K562 (cell line): ENCODE measurements at regions not wholly inside any gene's neighbourhood (a gene's known extent, or its start where the extent isn't known, plus 50 kb on each side); places are given as distances from the start of the nearest gene placed in this dataset.

ENCODE experiments used
- ATAC-seq: fragments of 200-7000 bp; cut with Tn5 transposase; 3 replicates; pipeline ENCODE4 v1.9.1; 2020; ENCODE audit warnings: moderate library complexity
- BruUV-seq: library from RNA; stranded (reverse); fragments of 400-500 nt; replicated peaks from 2 replicates; lab custom pipeline; 2021; lab: Mats Ljungman, UMichigan
- CTCF ChIA-PET: fragments of 300-600 bp; formaldehyde crosslinking; extraction: SDS; loops from one replicate; lab custom pipeline; 2021; ENCODE audit warnings: low intra/inter-chr PET ratio; lab: Yijun Ruan, JAX
- POLR2A ChIA-PET: fragments of 300-600, 350-650 bp; sonication (Branson Sonifier 250); formaldehyde crosslinking; extraction: SDS; loops from one replicate; lab custom pipeline; 2021; ENCODE audit warnings: antibody characterized with exemption, inconsistent platforms; lab: Yijun Ruan, JAX
- DNase-seq, 4 experiments: peaks; one replicate each; pipeline versions ENCODE4 v3.0.0 to v3.0.0-alpha.2; 2011 to 2018; ENCODE audit warnings: low spot score in 3 of 4, mixed read lengths in 3 of 4; ENCODE audit errors: extremely low read depth in 1 of 4
- FAIRE-seq: peaks from 2 replicates; lab custom pipeline; 2011; peaks lifted over from hg19 to GRCh38; lab: Jason Lieb, UNC
- H2AFZ ChIP-seq: 2 replicates; pipeline ENCODE4 v1.6.0; 2011; ENCODE audit warnings: low read depth, low read length, control low read depth, inconsistent platforms
- H3K27ac ChIP-seq: fragments of 200-600 bp; 3 replicates; pipeline ENCODE4 v1.8.0; 2011; ENCODE audit warnings: low read depth, mild to moderate bottlenecking, control low read depth, inconsistent platforms, low read length, moderate library complexity, mixed read lengths; ENCODE audit errors: extremely low read depth
- H3K27me3 ChIP-seq, 2 experiments: fragments of 300-600 bp in 1 of 2; 2 replicates in 1 of 2; 3 replicates in 1 of 2; pipeline versions ENCODE4 v1.6.0 to v1.8.0; 2011; ENCODE audit warnings: inconsistent platforms in 2 of 2, low read length in 2 of 2, mild to moderate bottlenecking in 1 of 2, mixed read lengths in 1 of 2, moderate library complexity in 1 of 2; ENCODE audit not compliant: control insufficient read depth in 2 of 2, insufficient read depth in 2 of 2
- H3K36me3 ChIP-seq: fragments of 300-600 bp; 3 replicates; pipeline ENCODE4 v1.8.0; 2011; ENCODE audit warnings: mild to moderate bottlenecking, low read length, inconsistent platforms; ENCODE audit not compliant: control insufficient read depth, insufficient read depth
- H3K4me1 ChIP-seq, 2 experiments: fragments of 200-600 bp in 1 of 2; replicated peaks in 1 of 2; 2 replicates in 1 of 2; 3 replicates in 1 of 2; pipeline versions ENCODE4 v1.5.1 to v1.8.0; 2011; ENCODE audit warnings: inconsistent platforms in 2 of 2, low read length in 2 of 2, mild to moderate bottlenecking in 1 of 2, mixed read lengths in 1 of 2, moderate library complexity in 1 of 2; ENCODE audit not compliant: control insufficient read depth in 2 of 2, insufficient read depth in 2 of 2
- H3K4me2 ChIP-seq: 2 replicates; pipeline ENCODE4 v1.6.1; 2011; ENCODE audit warnings: low read length, control low read depth, inconsistent platforms, mixed read lengths; ENCODE audit not compliant: insufficient read depth
- H3K4me3 ChIP-seq: fragments of 200-600 bp; sonication (generic), shearing (Covaris generic); 2 replicates; pipeline ENCODE4 v1.5.1; 2016; ENCODE audit warnings: control low read depth, inconsistent platforms
- H3K79me2 ChIP-seq: fragments of 200-600 bp; 3 replicates; pipeline ENCODE4 v1.8.0; 2011; ENCODE audit warnings: low read length, inconsistent platforms; ENCODE audit not compliant: control insufficient read depth, insufficient read depth
- H3K9ac ChIP-seq, 2 experiments: 2 replicates each; pipeline versions ENCODE4 v1.6.0 to v1.6.1; 2011; ENCODE audit warnings: low read depth in 2 of 2, low read length in 2 of 2, control low read depth in 1 of 2, inconsistent platforms in 1 of 2, mild to moderate bottlenecking in 1 of 2, mixed read lengths in 1 of 2; ENCODE audit not compliant: insufficient read depth in 1 of 2
- H3K9me1 ChIP-seq: one replicate; pipeline ENCODE4 v1.6.0; 2011; ENCODE audit warnings: inconsistent platforms, mild to moderate bottlenecking, low read length, moderate library complexity; ENCODE audit not compliant: control insufficient read depth, insufficient read depth
- H3K9me3 ChIP-seq: replicated peaks from 2 replicates; pipeline ENCODE4 v1.5.1; 2011; ENCODE audit warnings: low read depth, low read length, inconsistent platforms; ENCODE audit not compliant: control insufficient read depth, insufficient read depth
- H4K20me1 ChIP-seq: replicated peaks from 2 replicates; pipeline ENCODE4 v1.6.1; 2011; ENCODE audit warnings: low read length, inconsistent platforms, mixed read lengths; ENCODE audit not compliant: control insufficient read depth, insufficient read depth
- CREBBP ChIP-seq: IDR thresholded peaks from one replicate; pipeline ENCODE4 v1.6.1; 2012; ENCODE audit warnings: low read depth, mild to moderate bottlenecking, control low read depth, inconsistent platforms, low read length
- HMGN3 ChIP-seq: IDR thresholded peaks from 2 replicates; pipeline ENCODE4 v1.6.1; 2011; ENCODE audit warnings: borderline replicate concordance, low read depth, mild to moderate bottlenecking, mixed read lengths, low read length; ENCODE audit not compliant: insufficient read length; ENCODE audit errors: extremely low read depth
- MXI1 ChIP-seq: IDR thresholded peaks from 2 replicates; pipeline ENCODE4 v1.6.1; 2011; ENCODE audit warnings: low read depth, mild to moderate bottlenecking, improper control_type of control experiment, low read length
- TEAD2 ChIP-seq: fragments of 450-650 bp; IDR thresholded peaks from 2 replicates; pipeline ENCODE4 v1.6.1; 2016; ENCODE audit warnings: missing genetic modification characterization, control low read depth, missing compliant biosample characterization
- ZKSCAN1 ChIP-seq: fragments of 150-350 bp; IDR thresholded peaks from 2 replicates; pipeline ENCODE4 v1.6.1; 2016; ENCODE audit warnings: low read depth, low read length
- ZNF384 ChIP-seq: IDR thresholded peaks from 2 replicates; pipeline ENCODE4 v1.6.1; 2012; ENCODE audit warnings: low read depth, low read length, improper control_type of control experiment
- WGBS: fragments of 100-300 bp; shearing (Covaris generic); methylation state at CpG from one replicate; pipeline ENCODE4 v1.1.6; 2016; ENCODE audit warnings: low coverage, mixed read lengths; ENCODE audit not compliant: insufficient coverage; ENCODE audit errors: missing lambda C conversion rate; 5-methylcytosine and 5-hydroxymethylcytosine counted together
- in situ Hi-C: fragments of 300-500 bp; cut with MboI; formaldehyde crosslinking; loops from 4 replicates; pipeline ENCODE4 v1.15.0; 2018; ENCODE audit warnings: inconsistent platforms, mixed read lengths
- intact Hi-C: fragments of 100-400 bp; cut with micrococcal nuclease; formaldehyde crosslinking; loops from 2 replicates; pipeline ENCODE4 v1.14.2; 2022
- TF ChIP-seq, protein P1 (sequence below): fragments of 250-450 bp; sonication (Bioruptor Pico); IDR thresholded peaks from 2 replicates; pipeline ENCODE4 v1.6.1; 2021; ENCODE audit warnings: mild to moderate bottlenecking

DNA sequence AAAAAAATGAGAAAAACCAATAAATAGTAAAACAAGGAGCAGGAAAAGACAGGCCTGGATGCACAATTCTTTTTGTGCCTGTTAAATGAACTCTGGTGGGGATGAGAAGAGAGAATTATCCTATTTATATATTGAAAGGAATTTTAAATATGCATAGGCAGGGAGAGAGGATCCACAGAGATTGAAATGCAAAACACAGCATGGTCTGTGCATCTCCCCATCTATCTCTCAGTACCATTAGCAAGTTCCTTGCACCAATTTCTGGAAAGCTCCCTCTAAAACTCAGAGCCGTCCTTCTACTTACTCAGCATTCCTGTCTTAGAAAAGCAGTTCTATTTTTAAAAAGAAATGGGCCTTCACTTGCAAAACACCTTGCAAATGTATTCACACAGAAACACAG is 502.3 kb upstream of the KLHL29 start (continued):
- TF ChIP-seq CREBBP = no peak

DNA sequence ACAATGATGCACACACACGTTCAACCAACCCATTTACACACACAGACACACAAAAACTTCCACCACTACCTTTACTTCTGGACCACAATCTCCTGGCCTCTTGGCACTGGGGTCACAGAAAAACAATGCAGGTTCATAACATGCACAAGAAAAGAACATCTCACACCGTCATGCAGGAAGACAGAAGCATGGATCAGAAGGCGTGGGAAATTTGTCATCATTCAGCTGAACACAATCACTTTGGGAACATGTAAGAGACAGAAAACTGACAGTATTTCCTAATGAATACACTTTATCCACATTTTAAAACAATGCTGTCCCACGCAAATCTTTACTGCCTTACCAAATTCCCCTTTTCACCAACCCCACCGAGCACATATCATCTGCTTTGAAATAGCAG is 501.9 kb upstream of the KLHL29 start:
- Histone ChIP-seq H3K4me3 (no peak overlapping the region), H4K20me1 (no peaks in the 10 kb centered on the region), H3K4me1 (no peaks in the 10 kb centered on the region), H3K36me3 (no peaks in the 10 kb centered on the region), H3K4me2 (no peak overlapping the region)
- no peak for DNase-seq
- in situ Hi-C loops (no loop called here), intact Hi-C loops (no loop called here)
- TF ChIP-seq TEAD2 (tag) (no peak), MXI1 (no peak), ZKSCAN1 (no peak), ZNF384 (no peak), HMGN3 (no peak)
- TF ChIP-seq, protein P1, sequence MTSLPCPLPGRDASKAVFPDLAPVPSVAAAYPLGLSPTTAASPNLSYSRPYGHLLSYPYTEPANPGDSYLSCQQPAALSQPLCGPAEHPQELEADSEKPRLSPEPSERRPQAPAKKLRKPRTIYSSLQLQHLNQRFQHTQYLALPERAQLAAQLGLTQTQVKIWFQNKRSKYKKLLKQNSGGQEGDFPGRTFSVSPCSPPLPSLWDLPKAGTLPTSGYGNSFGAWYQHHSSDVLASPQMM = no peak
- TF ChIP-seq, all 486 proteins: peak for 0
- WGBS = 0% methylated on average over 5 of the region's 5 CpGs
- ChIA-PET POLR2A (no interaction called here), CTCF (no interaction called here)
- no peak overlapping the region for H2AFZ ChIP-seq
- no peaks in the 10 kb centered on the region for H3K9me3 ChIP-seq
- FAIRE-seq (no peak), ATAC-seq (no peak)
- no TSS peak for BruUV-seq
- no peak overlapping the region for H3K27ac ChIP-seq
- no peaks in the 10 kb centered on the region for H3K9me1 ChIP-seq
- H3K27me3 ChIP-seq = no peaks in the 10 kb centered on the region
- H3K9ac ChIP-seq = no peak overlapping the region
- no peaks in the 10 kb centered on the region for H3K79me2 ChIP-seq
